ENCODE measurements at regions not wholly inside any gene's neighbourhood (a gene's known extent, or its start where the extent isn't known, plus 50 kb on each side); places are given as distances from the start of the nearest gene placed in this dataset.

- Mint-ChIP-seq H3K9me3 (ENCODE audit: low read depth) (peaks cover 3% of the 10 kb centered on the region), H3K36me3 (ENCODE audit: low read depth) (peaks cover 3% of the 10 kb centered on the region), H3K27ac (ENCODE audit: unreplicated experiment) (no peak overlapping the region), H3K4me1 (ENCODE audit: low read depth) (no peaks in the 10 kb centered on the region), H3K4me3 (ENCODE audit: unreplicated experiment) (no peak overlapping the region), H3K27me3 (ENCODE audit: low read depth) (peaks cover 14% of the 10 kb centered on the region)
- TF ChIP-seq CTCF (IDR thresholded peaks at IDR 0.05): no peak
- no peak for DNase-seq (ENCODE audit: low spot score)
These were observed 119.2 kb downstream of the CDC7 start for GRCh38 chr1:91619881-91620280.

- H3K27me3 Mint-ChIP-seq (ENCODE audit: low read depth): peaks cover 14% of the 10 kb centered on the region
- H3K36me3 Mint-ChIP-seq (ENCODE audit: low read depth): peaks cover 3% of the 10 kb centered on the region
- H3K4me1 Mint-ChIP-seq (ENCODE audit: low read depth): peaks cover 6% of the 10 kb centered on the region
- no peak for TF ChIP-seq CTCF (IDR thresholded peaks at IDR 0.05)
- no peak overlapping the region for H3K4me3 Mint-ChIP-seq (ENCODE audit: unreplicated experiment)
- DNase-seq (ENCODE audit: low spot score): no peak
- peaks cover 3% of the 10 kb centered on the region for H3K9me3 Mint-ChIP-seq (ENCODE audit: low read depth)
- H3K27ac Mint-ChIP-seq (ENCODE audit: unreplicated experiment): no peak overlapping the region
These were observed 120.7 kb downstream of the CDC7 start for GRCh38 chr1:91621360-91621759.

GRCh38 chr1:91621907-91622306, 121.3 kb downstream of the CDC7 start:
- H3K4me3 Mint-ChIP-seq (ENCODE audit: unreplicated experiment): no peak overlapping the region
- no peak overlapping the region for H3K27ac Mint-ChIP-seq (ENCODE audit: unreplicated experiment)
- H3K4me1 Mint-ChIP-seq (ENCODE audit: low read depth): peaks cover 6% of the 10 kb centered on the region
- H3K27me3 Mint-ChIP-seq (ENCODE audit: low read depth): peaks cover 12% of the 10 kb centered on the region
- peaks cover 1% of the 10 kb centered on the region for H3K36me3 Mint-ChIP-seq (ENCODE audit: low read depth)
- TF ChIP-seq CTCF (IDR thresholded peaks at IDR 0.05): no peak
- no peak for DNase-seq (ENCODE audit: low spot score)
- peaks cover 3% of the 10 kb centered on the region for H3K9me3 Mint-ChIP-seq (ENCODE audit: low read depth)

GRCh38 chr1:91622616-91623015, 122.0 kb downstream of the CDC7 start:
- no peak for TF ChIP-seq CTCF (IDR thresholded peaks at IDR 0.05)
- H3K27me3 Mint-ChIP-seq (ENCODE audit: low read depth): peaks cover 8% of the 10 kb centered on the region
- no peak for DNase-seq (ENCODE audit: low spot score)
- no peak overlapping the region for H3K4me3 Mint-ChIP-seq (ENCODE audit: unreplicated experiment)
- peaks cover 6% of the 10 kb centered on the region for H3K4me1 Mint-ChIP-seq (ENCODE audit: low read depth)
- H3K36me3 Mint-ChIP-seq (ENCODE audit: low read depth): no peaks in the 10 kb centered on the region
- H3K9me3 Mint-ChIP-seq (ENCODE audit: low read depth): peaks cover 3% of the 10 kb centered on the region
- no peak overlapping the region for H3K27ac Mint-ChIP-seq (ENCODE audit: unreplicated experiment)

- H3K36me3 Mint-ChIP-seq (ENCODE audit: low read depth): no peaks in the 10 kb centered on the region
- no peak overlapping the region for H3K4me3 Mint-ChIP-seq (ENCODE audit: unreplicated experiment)
- no peak for TF ChIP-seq CTCF (IDR thresholded peaks at IDR 0.05)
- H3K4me1 Mint-ChIP-seq (ENCODE audit: low read depth): peaks cover 6% of the 10 kb centered on the region
- peaks cover 5% of the 10 kb centered on the region for H3K27me3 Mint-ChIP-seq (ENCODE audit: low read depth)
- H3K9me3 Mint-ChIP-seq (ENCODE audit: low read depth): peaks cover 3% of the 10 kb centered on the region
- no peak for DNase-seq (ENCODE audit: low spot score)
- no peak overlapping the region for H3K27ac Mint-ChIP-seq (ENCODE audit: unreplicated experiment)
These were observed 122.4 kb downstream of the CDC7 start for GRCh38 chr1:91623020-91623419.

Data from chondrocyte (in vitro differentiated cells).